HG03175 (cell line): ENCODE measurements at regions not wholly inside any gene's neighbourhood (a gene's known extent, or its start where the extent isn't known, plus 50 kb on each side); places are given as distances from the start of the nearest gene placed in this dataset.
A peak's percentile ranks its signal among the peaks of the same experiment; 100 is the strongest.

Source experiments
- ATAC-seq: cut with Tn5 transposase; IDR thresholded peaks from one replicate; pipeline ENCODE4 v1.9.1; 2021; ENCODE audit warnings: mild to moderate bottlenecking, moderate library complexity; ENCODE audit not compliant: unreplicated experiment

DNA sequence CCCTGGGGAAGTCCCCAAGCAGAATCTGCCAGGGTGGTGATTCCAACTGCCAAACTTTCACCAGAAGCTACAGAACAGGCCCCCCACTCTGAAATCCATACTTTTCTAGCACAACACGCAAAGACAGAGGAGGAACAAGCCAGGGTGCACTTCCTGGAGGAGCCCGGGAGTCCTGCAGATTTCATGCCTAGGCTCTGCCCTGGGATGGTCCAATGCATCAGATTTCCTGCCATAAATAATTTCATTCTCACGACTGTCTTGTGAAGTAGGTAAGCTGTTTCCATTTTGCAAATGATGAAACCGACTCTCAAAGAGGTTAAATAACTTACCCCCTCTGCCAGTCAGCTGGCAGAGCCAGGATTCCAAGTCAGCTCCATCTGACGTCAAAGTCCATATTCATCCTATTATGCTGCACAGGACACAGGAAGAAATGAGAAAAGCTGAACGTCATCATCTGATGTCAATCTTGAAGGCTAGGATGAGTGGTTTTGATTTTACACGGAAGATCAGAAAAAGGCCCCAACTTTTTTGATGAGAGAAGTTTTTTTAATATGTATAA, 134.8 kb upstream of the IGF1R start:
- ATAC-seq: no peak

DNA sequence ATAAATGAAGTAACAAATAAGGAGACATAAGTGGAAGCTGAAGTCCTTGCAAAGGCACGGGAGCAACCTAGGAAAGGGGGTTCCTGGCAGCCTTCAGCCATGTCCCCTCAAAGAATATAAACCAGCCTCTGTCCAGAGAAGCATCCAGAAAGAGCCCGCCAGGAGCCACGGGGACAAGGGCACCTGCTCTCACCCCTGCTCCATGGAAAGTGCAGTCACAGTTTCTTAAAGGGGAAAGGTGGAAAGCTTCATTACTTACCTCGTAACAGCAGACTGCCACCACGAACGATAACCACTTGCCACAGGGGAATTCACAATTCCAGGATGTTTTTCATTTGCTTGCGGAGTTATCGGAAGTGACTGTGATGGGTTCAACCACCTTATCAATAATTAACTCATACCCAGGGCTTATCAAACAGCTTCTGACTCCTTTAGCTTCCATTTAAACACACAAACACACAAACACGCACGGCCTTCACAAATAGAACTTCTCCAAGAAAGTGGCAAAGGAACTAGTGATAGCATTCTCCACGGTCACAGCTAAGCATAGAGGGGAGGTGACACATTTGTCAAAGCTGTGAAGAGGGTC, 134.2 kb upstream of the IGF1R start:
- no peak for ATAC-seq

GRCh38 chr15:98518823-98519561, 129.3 kb upstream of the IGF1R start:
- peak; percentile 84 for ATAC-seq

DNA sequence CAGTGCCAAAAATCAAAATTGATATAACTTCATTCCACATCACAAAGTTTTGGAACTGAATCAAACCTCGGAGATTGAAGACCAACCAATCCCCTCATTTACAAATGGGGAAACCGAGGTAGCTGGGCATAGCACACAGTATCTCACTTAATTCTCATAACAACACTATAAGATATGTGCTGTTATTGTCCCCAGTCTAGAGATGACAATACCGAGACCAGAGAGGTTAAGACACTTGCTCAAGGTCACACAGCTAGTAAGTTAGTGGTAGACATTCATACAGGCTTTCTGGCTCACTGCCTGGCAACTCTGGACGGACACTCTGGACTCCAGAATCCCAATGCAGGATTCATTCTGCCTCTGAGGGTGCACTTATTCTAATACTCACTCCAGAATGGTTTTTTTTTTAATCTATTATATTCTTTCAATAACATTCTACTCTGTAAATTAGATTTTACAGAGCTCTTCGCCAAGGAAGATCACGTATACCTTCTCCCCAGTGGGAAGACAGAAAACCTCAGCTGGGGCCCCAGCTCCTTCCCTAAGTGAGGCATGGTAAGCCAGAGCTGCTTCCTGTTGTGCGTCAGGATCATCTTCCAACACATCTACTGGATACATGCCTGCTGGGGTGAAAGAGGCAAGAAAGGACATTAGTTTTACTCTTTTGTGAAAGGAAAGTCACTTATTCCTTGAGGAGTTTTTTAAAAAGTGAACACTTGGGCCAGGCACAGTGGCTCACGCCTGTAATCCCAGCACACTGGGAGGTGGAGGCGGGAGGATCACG, 128.4 kb upstream of the IGF1R start:
- ATAC-seq: no peak

- ATAC-seq: no peak
These were observed 126.2 kb upstream of the IGF1R start for GRCh38 chr15:98522127-98522526.

DNA sequence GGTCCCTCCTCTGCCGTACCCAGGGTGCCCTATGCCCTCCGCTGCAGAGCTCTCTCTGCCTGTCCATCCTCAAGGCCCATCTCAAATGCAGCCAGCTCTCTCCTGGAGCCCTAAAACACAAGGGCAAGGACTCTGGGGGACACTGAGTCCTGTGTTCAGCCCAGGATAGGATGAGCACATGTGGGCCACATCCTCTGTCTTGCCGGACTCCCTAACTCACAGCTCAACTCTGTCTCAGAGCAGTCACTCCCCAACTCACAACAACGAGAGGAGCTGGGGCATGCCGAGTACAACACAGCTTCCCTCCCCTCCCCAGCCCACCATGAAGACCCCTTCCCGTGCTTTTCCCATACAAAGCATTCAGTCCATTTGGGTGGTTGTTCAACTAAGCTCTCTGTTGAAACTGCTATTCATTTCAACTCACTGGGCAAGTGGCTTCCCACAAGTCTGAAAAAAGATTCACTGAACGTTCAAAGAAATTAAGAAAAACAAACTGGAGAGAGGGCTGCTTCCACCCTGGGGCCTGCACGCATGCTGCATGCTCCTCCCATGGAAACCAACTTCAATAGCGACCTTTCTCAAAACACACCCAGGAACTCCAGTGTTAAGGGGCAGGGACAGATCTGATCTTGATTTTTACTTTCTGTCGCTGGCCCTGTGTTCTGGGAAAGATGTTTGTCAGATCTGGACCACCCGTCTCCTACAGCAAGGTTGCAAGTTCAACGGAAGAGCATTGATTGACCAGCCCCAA, 124.3 kb upstream of the IGF1R start:
- ATAC-seq: no peak

- ATAC-seq: no peak
These were observed 123.3 kb upstream of the IGF1R start for GRCh38 chr15:98524838-98525660.

- ATAC-seq: no peak
These were observed 122.7 kb upstream of the IGF1R start for GRCh38 chr15:98525661-98526001.

- ATAC-seq: no peak
These were observed 122.2 kb upstream of the IGF1R start for GRCh38 chr15:98526094-98526493.

- ATAC-seq: no peak
These were observed 120.2 kb upstream of the IGF1R start for GRCh38 chr15:98528046-98528725.

DNA sequence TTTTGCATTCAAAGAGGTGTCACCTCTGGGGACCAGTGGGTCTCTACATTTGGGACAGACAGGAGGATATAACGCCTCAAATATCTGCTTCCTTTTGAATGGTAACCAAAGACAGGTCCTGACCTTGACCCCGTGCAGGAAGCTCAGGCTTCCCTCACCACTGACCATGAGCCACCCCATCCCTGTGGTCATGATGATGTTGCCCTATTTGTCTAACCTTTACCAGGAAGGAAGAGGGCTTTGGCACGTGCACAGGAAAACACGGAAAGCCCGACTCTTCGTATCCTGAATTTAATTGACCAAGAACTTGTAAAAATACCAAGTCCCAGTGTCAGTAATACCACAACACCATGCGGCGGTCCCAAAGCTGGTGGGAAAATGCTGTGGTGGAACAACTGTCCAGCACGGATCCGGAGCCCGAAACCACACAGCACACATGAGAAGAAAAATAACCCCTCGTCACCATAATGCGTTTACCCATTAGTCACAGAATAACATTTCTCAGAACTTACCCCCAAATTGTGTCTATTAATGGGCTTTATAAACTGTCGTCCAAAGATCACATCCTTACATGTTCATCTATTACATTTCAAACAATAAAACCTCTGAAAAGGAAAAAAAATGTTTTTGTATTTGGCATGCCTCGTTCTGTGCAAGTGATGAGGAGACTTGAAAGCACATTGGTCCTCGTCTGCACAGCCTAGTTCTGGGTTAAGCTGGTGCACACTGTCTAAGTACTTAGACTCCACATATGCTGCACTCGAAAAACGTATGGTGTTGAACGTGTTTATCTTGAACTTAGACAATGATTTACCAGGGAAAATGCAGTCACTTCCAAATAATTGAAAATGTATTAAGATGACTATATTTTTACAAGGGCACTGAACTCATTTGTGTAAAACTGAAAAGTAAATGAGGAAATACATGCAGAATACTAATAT, 118.9 kb upstream of the IGF1R start:
- ATAC-seq: no peak

DNA sequence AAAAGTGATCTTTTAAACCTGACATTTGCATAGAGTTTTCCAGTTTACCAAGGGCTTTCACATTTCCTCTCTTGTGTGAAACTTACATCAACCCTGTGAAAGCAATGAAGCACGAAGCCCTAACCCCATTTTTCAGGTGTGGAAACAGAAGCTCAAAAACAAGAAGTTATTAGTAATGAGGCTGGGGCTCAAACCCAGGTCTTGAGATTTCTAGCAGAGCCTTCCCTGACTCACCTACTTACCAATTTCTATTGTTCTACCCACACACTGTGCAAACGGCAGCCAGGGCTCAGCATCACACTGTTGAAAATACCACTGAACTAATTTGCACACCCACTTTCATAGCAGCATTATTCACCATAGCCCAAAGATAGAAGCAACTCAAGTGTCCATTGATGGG, 117.8 kb upstream of the IGF1R start:
- ATAC-seq: no peak

GRCh38 chr15:98532063-98532462, 116.3 kb upstream of the IGF1R start:
- ATAC-seq: no peak

DNA sequence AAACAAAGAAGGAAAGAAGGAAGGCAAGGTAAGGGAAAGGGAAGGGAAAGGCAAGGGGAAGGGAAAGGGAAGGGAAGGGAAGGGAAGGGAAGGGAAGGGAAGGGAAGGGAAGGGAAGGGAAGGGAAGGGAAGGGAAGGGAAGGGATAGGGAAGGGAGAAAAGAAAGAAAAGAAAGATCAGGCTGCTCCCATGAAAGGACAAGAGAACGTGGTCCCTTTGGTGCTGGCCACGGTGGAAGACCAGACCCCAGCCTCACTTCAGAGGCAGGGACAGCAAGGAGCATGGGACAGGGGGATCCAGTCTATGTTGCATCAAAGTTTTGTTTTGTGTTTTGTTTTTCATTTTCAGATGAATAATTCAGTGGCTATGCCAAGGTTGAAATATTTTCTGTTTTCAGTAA, 111.4 kb upstream of the IGF1R start:
- ATAC-seq: no peak

GRCh38 chr15:98537516-98538060, 110.8 kb upstream of the IGF1R start:
- ATAC-seq: no peak

GRCh38 chr15:98541519-98541918, 106.8 kb upstream of the IGF1R start:
- no peak for ATAC-seq

DNA sequence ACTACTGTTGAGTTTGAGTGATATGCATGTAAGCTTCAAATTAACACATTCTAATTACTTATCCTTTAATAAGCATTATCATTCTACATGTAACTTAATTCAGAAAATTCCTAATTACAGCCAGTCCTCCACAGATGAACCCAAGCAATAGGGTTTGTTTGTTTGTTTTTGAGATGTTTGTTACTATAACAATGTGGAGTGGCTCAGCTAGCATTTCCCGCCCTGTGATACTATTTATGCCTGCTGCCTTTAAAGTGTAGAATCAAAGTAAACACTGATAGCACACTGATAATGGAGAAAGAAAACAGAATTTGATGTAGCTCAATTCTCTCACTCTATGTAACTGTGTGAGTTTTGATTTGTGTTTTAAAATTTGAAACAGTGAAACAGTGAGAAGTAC, 105.1 kb upstream of the IGF1R start:
- no peak for ATAC-seq

- no peak for ATAC-seq
These were observed 102.0 kb upstream of the IGF1R start for GRCh38 chr15:98546329-98546728.
